Lung (tissue), 11 donors: ENCODE measurements at regions not wholly inside any gene's neighbourhood (a gene's known extent, or its start where the extent isn't known, plus 50 kb on each side); places are given as distances from the start of the nearest gene placed in this dataset.
A peak's percentile ranks its signal among the peaks of the same experiment; 100 is the strongest.

Experiments
- ATAC-seq: fragments of 200-7000 bp; cut with Tn5 transposase; one replicate; pipeline ENCODE4 v1.9.1; 2020; ENCODE audit warnings: moderate number of reproducible peaks; ENCODE audit not compliant: insufficient read depth, low FRiP score
- DNase-seq, 3 donors: peaks; one replicate each; pipeline ENCODE4 v3.0.0-alpha.2; 2013 to 2017
- H3K27ac ChIP-seq, 2 donors: one replicate each; pipeline ENCODE4 v1.5.1; 2013; ENCODE audit warnings: mild to moderate bottlenecking in 2 of 2, moderate library complexity in 2 of 2, control low read depth in 1 of 2, inconsistent platforms in 1 of 2, low read depth in 1 of 2, low read length in 1 of 2
- H3K27me3 ChIP-seq, 3 donors: one replicate each; pipeline ENCODE4 v1.5.1; 2013; ENCODE audit warnings: low read length in 2 of 3; ENCODE audit not compliant: control insufficient read depth in 3 of 3, insufficient read depth in 3 of 3
- H3K36me3 ChIP-seq, 4 donors: one replicate each; pipeline ENCODE4 v1.5.1; 2013; ENCODE audit warnings: low read length in 4 of 4, mild to moderate bottlenecking in 1 of 4, moderate library complexity in 1 of 4; ENCODE audit not compliant: control insufficient read depth in 4 of 4, insufficient read depth in 4 of 4
- H3K4me1 ChIP-seq, 5 donors: one replicate each; pipeline ENCODE4 v1.5.1; 2013; ENCODE audit warnings: low read length in 5 of 5, mild to moderate bottlenecking in 2 of 5, moderate library complexity in 1 of 5; ENCODE audit not compliant: control insufficient read depth in 5 of 5, insufficient read depth in 5 of 5
- H3K4me3 ChIP-seq: one replicate; pipeline ENCODE4 v1.5.1; 2013; ENCODE audit warnings: mild to moderate bottlenecking, control low read depth, moderate library complexity
- H3K9ac ChIP-seq, 2 donors: one replicate each; pipeline ENCODE4 v1.5.1; 2013; ENCODE audit warnings: low read length in 2 of 2, control low read depth in 1 of 2; ENCODE audit not compliant: insufficient read depth in 1 of 2
- H3K9me3 ChIP-seq, 4 donors: one replicate each; pipeline ENCODE4 v1.5.1; 2013; ENCODE audit warnings: low read length in 3 of 4, mild to moderate bottlenecking in 1 of 4, moderate library complexity in 1 of 4; ENCODE audit not compliant: control insufficient read depth in 4 of 4, insufficient read depth in 3 of 4
- WGBS, 2 donors: extraction: QIAGEN DNeasy Blood & Tissue Kit; methylation state at CpG; one replicate each; pipeline ENCODE4 v1.1.7; 2013; 5-methylcytosine and 5-hydroxymethylcytosine counted together
- TF ChIP-seq, protein P1 (sequence below): IDR thresholded peaks from 2 replicates; pipeline ENCODE4 v1.5.1; 2012; ENCODE audit warnings: mild to moderate bottlenecking; ENCODE audit errors: control extremely low read depth, extremely low read depth
- donor health status: control.
- donor health status: control.
- donor health status: Bipolar disorder and iron deficiency.
- donor health status: healthy.
- donor health status: DM: yes; HTN: yes; CAD: no.

DNA sequence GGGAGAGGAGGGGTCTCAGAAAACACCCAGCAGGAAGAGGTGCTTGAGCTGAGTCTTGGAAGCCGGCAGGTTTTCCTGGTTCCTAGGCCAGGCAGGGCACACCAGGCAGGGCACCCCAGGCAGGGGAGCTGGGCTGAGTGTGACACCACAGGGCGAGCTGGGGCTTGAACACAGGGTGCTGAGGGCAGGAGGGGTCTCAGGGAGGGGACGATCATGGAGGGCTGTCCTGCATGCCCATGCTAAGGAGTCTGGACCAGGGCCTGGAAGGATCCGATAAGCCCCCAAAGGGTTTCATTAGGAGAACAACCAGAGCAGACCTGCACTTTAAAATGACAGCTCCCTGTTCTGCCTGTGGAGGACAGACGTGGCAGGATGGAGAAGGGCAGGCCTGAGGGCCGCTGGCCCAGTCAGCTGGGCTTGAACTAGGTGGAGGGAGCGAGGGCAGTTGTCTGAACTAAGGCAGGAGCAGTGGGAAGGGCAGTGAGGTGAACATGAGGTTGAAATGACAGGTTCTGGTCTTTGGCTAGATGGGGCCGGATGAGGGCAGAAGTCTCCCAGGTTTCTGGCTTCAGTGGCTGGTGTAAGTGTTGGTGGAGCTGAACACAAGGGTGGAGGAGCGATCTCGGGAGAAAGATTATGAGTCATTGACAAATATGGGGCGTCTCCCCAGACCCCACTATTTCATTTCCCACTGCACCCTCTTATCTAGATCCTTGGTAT is 171.0 kb upstream of the PZP start:
- Histone ChIP-seq H3K9me3 (peaks cover 0 to 3% (median 0%) of the 10 kb centered on the region in 4 donors), H3K4me1 (peaks cover 0 to 4% (median 0%) of the 10 kb centered on the region in 5 donors), H3K27ac (no peak overlapping the region), H3K9ac (no peak overlapping the region), H3K36me3 (peaks cover 0 to 27% (median 10%) of the 10 kb centered on the region in 4 donors), H3K27me3 (no peaks in the 10 kb centered on the region), H3K4me3 (no peak overlapping the region)
- DNase-seq (no peak), ATAC-seq (no peak)
- 91 to 99% methylated on average over 11 of the region's 11 CpGs for WGBS, 2 donors
- TF ChIP-seq, protein P1, sequence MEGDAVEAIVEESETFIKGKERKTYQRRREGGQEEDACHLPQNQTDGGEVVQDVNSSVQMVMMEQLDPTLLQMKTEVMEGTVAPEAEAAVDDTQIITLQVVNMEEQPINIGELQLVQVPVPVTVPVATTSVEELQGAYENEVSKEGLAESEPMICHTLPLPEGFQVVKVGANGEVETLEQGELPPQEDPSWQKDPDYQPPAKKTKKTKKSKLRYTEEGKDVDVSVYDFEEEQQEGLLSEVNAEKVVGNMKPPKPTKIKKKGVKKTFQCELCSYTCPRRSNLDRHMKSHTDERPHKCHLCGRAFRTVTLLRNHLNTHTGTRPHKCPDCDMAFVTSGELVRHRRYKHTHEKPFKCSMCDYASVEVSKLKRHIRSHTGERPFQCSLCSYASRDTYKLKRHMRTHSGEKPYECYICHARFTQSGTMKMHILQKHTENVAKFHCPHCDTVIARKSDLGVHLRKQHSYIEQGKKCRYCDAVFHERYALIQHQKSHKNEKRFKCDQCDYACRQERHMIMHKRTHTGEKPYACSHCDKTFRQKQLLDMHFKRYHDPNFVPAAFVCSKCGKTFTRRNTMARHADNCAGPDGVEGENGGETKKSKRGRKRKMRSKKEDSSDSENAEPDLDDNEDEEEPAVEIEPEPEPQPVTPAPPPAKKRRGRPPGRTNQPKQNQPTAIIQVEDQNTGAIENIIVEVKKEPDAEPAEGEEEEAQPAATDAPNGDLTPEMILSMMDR, result no peak

DNA sequence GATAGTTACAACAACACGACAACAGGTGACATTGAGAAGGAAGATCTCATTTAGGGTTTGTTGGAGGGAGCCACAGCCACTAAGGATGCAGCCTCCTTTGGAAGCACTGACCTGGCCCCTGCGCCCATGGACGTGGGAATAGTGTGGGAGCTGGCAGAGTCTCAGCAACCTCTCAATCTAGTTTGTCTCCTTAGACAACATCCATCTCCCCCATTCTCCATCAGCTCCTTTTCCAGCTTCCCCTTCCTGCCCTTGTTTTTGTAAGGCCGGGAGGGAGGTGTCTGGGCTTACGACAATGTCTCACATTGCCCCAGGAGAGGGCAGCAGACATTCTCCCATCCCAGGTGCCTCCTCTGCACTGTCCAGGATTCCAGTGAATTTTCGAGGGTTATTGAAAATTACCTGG is 170.2 kb upstream of the PZP start:
- DNase-seq (no peak), ATAC-seq (no peak)
- 62 to 70% methylated on average over 6 of the region's 6 CpGs for WGBS, 2 donors
- no peak overlapping the region for H3K27ac ChIP-seq
- no peak overlapping the region for H3K4me3 ChIP-seq
- no peak overlapping the region for H3K9ac ChIP-seq
- TF ChIP-seq, protein P1, result no peak
- peaks cover 0 to 27% (median 11%) of the 10 kb centered on the region in 4 donors for H3K36me3 ChIP-seq
- peaks cover 0 to 4% (median 0%) of the 10 kb centered on the region in 5 donors for H3K4me1 ChIP-seq
- no peaks in the 10 kb centered on the region for H3K27me3 ChIP-seq
- H3K9me3 ChIP-seq, result peaks cover 0 to 3% (median 0%) of the 10 kb centered on the region in 4 donors

DNA sequence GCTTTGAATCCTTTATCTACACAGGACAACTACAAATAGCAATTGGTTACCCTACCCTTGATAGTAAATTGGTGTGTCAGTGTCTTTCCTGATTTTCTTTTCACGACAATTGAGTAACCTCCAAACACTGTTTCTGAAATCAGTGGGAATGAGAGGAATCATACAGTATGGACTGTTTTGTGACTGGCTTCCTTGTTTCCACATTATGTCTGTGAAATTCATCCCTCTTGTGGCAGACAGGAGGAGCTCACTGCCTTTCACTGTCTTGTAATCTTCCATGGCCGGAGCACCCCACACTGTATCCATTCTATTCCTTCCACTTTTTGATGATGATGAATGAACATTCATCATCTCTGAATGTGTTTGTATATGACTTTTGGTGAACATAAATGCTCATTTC is 164.0 kb upstream of the PZP start:
- Histone ChIP-seq H3K9ac (no peak overlapping the region), H3K4me3 (no peak overlapping the region), H3K36me3 (peaks cover 0 to 23% (median 12%) of the 10 kb centered on the region in 4 donors), H3K4me1 (peaks cover 0 to 22% (median 0%) of the 10 kb centered on the region in 5 donors), H3K27me3 (no peaks in the 10 kb centered on the region), H3K27ac (no peak overlapping the region), H3K9me3 (peaks cover 0 to 1% (median 0%) of the 10 kb centered on the region in 4 donors)
- 57 to 76% methylated on average over 2 of the region's 2 CpGs for WGBS, 2 donors
- DNase-seq, result peak in 2 of 3 donors; percentile 37 to 46
- ATAC-seq, result no peak
- TF ChIP-seq, protein P1, result no peak

DNA sequence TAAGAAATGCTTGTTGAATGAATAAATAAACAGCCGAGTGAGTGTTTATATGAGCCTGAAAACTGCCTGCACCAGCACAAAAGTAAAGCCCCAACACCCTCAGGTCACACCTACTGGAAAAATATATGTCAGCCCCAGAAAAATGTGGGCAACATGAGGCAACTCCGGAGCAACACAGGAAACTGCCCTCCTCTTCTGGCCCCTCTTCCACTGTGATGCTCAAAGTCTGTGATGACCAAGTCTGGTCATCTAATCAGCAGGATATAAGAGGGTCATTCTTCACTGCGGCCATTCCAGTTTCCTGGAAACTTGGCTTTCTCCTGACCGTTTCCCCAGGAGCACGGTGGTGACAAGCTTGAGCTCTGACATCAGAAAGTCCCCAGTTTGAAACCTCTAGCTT is 159.6 kb upstream of the PZP start:
- Histone ChIP-seq H3K27ac (no peak overlapping the region), H3K9me3 (peaks cover 0 to 3% (median 0%) of the 10 kb centered on the region in 4 donors), H3K27me3 (no peaks in the 10 kb centered on the region), H3K9ac (no peak overlapping the region), H3K4me1 (peaks cover 0 to 56% (median 0%) of the 10 kb centered on the region in 5 donors), H3K36me3 (peaks cover 0 to 14% (median 5%) of the 10 kb centered on the region in 4 donors), H3K4me3 (no peak overlapping the region)
- no peak for ATAC-seq
- TF ChIP-seq, protein P1, result no peak
- 55 to 66% methylated on average over 5 of the region's 5 CpGs for WGBS, 2 donors
- DNase-seq, result peak; percentile 28 to 54 (median 44)
